ENCODE measurements at regions not wholly inside any gene's neighbourhood (a gene's known extent, or its start where the extent isn't known, plus 50 kb on each side); places are given as distances from the start of the nearest gene placed in this dataset.

GRCh38 chr15:70602834-70603560 lies 160.4 kb downstream of the UACA start:
- TF ChIP-seq, protein P1, sequence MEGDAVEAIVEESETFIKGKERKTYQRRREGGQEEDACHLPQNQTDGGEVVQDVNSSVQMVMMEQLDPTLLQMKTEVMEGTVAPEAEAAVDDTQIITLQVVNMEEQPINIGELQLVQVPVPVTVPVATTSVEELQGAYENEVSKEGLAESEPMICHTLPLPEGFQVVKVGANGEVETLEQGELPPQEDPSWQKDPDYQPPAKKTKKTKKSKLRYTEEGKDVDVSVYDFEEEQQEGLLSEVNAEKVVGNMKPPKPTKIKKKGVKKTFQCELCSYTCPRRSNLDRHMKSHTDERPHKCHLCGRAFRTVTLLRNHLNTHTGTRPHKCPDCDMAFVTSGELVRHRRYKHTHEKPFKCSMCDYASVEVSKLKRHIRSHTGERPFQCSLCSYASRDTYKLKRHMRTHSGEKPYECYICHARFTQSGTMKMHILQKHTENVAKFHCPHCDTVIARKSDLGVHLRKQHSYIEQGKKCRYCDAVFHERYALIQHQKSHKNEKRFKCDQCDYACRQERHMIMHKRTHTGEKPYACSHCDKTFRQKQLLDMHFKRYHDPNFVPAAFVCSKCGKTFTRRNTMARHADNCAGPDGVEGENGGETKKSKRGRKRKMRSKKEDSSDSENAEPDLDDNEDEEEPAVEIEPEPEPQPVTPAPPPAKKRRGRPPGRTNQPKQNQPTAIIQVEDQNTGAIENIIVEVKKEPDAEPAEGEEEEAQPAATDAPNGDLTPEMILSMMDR (IDR thresholded peaks at IDR 0.05), result no peak
- TF ChIP-seq POLR2A (IDR thresholded peaks at IDR 0.05), result no peak
